GM19468 (cell line): ENCODE measurements at regions not wholly inside any gene's neighbourhood (a gene's known extent, or its start where the extent isn't known, plus 50 kb on each side); places are given as distances from the start of the nearest gene placed in this dataset.

ENCODE experiments used
- ATAC-seq: cut with Tn5 transposase; IDR thresholded peaks from one replicate; pipeline ENCODE4 v1.9.1; 2021; ENCODE audit warnings: mild to moderate bottlenecking, moderate library complexity, moderate number of reproducible peaks; ENCODE audit not compliant: unreplicated experiment; ENCODE audit errors: extremely low read depth

DNA sequence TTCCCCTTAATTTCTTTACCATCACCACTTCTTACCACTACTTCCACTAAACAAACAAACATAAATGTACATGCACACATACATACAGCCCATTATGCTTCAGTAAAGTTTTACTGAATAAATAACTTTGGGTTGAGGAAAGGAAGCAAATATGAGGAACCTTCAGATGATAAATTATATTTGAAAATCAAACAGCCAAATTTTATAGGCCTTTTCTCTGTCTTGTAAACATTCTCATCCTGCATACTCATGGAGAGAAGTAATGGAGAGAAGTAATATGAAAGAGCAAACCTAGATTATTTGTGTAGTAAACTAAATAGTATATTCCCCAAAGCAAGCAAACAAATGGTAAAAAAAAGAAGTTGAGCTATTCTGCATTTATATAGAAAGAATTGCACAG lies 658.3 kb upstream of the RORB start:
- ATAC-seq: no peak

DNA sequence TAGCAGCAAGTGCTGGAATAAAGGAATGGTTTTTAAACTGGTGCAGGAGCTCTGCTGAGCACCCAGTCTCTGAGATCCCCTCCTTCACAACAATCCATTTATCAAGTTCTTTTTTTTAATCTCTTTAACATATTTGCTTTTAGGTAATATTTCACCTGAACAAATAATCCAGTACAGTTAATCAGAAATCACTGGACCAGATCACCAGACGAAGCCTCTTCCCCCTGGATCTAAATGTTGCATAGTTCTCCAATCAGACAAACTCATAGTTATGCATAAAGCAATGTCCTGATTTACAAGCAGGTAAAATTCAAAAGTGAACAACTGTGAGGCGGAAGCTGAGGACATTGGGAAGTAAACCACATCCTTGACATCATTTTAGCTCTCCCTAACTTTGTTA lies 657.7 kb upstream of the RORB start:
- ATAC-seq: no peak

DNA sequence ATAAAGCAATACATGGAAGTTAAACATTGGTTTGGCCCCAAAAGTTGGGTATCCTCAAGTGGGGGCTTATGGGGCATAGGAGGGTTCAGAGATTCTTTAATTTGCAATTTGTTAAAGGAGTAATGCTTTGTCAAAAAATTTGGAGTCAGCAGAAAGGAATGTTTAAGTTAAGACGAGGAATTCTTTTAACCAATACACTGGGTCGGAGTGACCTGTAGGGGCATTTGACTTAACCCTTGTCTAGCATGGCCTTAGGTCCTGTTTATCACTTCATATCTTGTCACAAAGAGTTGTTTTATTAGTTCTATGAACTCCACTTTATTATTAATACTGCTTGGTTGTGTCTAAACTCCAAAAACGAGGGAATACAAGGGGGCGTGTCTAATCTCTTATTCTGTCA lies 656.1 kb upstream of the RORB start:
- ATAC-seq: no peak

DNA sequence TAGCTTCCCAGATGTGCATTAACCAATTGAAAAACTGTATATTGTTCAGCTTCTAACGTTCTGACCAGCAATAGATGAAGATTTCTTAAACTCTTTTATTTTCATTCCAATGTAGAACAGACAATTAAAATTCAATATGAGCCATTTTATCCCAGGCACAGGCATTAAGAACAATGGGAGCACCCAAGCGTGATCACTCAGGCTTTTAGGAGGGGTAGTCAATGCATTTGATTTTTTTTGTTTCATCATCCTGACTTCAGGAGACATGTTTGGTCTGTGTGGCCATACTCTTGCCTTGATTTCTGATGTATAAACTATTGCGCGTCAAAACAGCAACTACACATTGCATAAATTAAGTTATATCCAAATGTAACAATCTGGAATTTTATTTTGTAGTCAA lies 653.0 kb upstream of the RORB start:
- no peak for ATAC-seq

DNA sequence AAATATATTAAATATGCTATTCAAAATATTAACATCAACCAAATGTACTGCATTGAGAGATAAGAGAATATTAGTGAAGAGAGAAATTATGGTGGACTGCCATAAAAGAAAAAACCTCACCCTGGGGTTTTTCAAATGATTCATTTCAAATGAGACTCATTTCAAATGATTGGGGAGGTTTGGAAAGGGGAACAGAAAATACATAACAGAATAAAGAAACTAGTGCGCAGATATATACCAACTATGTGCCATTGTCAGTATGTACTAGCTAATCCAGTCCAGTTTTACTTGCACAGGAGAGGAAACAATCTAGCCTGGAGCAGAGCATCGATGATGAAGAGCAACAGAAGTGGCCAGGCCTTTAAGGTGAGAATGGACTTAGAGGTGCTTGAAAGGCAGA lies 651.6 kb upstream of the RORB start:
- ATAC-seq: peak; percentile 68

DNA sequence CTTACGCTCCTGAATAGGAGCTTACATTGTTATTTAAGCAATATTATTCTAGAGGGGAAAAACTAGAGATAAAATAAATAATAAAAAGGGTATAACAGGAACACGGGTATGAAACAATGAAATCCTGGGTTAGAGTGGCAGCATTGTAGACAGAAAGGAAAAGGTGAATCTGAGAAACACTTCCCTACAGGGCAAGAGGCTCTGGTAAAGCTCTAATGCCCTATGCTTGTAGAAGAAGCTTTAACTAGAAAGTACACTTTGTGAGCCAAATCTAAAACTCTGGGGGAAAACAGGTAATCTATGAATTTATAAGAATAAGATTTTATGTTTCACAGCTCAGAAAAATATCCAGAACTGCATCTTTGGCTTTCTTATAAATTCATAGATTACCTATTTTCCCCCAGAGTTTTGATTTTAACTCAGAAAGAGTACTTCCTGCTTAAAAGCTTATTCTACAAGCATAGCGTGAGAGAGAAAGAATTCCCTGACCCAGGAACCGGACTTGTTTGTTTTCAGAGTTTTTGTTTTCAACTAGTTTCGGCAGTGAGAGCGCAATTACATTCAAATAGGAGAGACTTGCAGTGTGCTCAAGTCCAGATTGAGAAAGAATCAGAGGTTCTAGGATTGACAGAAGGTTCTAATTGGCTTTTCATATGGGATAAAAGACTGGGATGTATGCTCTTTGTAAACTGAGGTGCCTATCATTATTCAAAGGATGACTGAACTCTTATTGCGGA lies 651.0 kb upstream of the RORB start:
- no peak for ATAC-seq

DNA sequence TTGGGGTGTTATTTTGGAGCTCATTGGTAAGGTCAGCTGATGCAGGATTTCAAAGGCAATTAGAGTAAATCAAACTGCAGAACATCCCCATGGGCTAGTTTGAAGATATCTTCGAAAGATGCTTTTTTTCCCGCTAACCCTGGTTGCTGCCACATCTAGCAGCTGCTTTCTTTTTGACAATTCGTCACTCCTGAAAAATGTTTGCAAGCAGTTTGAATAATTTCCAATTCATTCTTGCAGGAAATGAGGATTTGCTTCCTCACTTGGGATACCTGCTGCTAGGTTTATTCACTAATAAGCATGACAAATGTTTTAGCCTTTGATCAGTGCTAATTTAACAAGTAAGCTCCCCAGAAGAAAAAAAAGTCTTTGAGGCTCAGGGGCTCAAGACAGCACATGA lies 649.6 kb upstream of the RORB start:
- no peak for ATAC-seq

DNA sequence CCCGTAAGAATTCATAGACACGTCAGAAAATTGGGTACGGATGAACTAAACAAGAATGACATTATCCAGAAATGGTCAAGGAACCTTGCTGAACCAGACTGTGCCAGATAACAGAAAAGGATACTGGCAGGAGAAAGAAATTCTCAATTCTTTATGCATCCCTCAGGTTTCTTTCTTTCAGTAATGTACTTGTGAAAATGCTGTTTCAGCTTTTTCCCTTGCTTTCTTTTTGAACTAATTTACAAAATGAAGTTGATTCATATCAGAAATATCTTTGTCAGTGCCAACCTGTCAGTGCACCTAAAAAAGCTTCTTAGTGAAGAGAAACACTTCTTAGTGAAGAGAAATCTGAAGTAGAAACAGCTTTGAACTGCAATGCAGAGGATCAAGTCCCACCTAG lies 643.6 kb upstream of the RORB start:
- ATAC-seq: no peak

DNA sequence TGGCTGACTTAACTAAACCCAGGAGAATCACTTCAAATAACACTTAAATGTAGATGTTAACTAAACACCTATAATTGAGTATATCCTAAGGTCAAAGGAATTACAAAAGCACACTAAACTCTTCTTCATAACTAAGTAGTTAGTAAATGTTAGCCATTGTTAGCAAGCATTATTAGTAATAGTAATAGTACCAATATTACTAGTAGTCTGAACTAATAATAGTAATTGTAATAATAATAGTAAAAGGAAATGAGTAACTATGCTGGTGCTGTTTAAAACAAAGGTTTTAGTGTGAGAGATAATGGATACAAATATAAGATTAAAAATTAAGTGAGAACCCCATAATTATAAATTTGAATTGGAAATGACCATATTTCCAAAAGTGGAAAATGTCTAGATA lies 641.9 kb upstream of the RORB start:
- ATAC-seq: no peak

DNA sequence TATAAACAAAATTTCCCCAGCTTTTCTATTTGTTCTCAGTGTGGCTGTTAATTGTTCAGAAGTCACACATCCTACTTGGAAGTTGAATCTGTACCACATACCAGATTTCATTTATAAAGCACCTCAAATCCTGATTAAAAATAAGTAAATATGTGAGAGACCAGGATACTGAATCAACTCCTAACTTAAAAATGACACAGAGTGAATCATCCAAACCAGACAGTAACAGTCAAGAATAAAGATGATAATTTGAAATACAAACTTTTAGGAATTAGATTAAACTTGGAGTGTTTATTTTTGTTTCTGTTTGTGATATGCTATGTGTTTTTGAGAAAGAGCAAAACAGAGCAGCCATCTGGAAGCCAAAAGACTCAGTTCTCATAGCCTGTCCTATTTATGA lies 633.2 kb upstream of the RORB start:
- no peak for ATAC-seq

DNA sequence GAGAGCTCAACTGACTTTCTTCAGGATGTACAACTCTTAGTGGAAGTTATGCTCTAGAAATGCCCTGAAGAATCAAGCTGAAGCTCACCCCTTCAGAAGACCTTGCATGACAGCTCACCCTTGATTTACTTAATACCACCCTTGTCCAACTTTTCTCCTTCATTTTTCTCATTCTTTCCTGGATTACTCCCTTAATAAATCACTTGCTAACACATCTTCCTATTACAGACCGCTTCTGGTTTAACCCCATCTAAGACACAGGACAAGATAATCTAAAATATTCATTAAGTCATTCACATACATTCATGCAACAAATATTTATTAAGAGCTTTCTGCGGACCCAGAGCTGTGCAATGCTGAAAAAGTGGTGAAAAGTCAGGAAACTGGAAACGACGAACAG lies 630.7 kb upstream of the RORB start:
- no peak for ATAC-seq

DNA sequence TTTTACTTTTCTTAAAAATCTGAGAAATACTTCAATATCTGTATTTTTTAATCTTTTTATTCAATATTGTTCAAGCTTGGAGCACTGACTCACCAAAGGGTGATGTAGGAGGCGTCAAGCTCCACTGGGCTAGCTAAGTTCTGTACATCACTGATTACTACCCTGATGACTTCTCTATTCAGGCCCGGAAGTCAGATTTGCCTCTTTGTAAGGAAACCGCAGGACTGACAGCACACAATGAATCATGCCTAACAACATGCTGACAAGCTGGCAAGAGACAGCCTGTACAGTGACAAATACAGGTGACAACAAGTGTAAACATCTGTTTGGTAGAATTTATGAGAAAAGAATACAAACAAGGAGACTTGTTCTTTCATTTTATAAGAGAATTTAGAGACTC lies 627.9 kb upstream of the RORB start:
- ATAC-seq: peak; percentile 68

DNA sequence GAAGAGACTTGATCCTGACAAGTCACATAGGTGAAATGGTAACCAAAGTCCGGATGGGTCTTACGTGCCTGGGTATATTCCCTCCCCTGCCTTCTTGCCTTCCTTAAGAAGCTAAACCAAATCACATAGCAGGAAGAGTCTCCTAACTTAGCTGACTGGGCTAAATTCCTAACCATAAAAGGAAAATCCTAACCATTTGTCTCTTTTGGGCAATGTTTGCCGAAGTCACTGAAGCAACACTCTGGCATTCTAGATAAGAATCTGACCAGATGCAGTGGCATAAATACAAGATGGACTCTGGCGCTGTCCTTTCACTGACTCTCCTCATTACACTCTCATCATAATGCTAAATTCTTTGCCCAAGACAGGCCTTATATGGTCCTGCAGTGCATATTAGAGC lies 625.5 kb upstream of the RORB start:
- no peak for ATAC-seq

DNA sequence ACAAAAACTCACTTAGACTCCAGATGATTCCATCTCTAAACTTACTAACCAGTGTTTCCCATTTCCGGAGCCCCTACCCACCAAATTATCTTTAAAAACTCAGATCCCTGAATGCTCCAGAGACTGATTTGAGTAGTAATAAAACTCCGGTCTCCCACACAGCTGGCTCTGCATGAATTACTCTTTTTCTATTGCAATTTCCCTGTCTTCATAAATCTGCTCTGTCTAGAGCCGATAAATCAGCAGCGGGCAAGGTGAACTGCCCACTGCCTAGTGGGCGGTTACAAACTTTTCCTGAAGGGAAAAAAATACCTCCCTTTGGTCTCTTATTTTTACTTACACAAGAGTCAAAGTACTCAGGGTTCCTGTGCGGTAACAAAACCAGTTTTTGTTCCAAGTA lies 624.4 kb upstream of the RORB start:
- ATAC-seq: no peak

DNA sequence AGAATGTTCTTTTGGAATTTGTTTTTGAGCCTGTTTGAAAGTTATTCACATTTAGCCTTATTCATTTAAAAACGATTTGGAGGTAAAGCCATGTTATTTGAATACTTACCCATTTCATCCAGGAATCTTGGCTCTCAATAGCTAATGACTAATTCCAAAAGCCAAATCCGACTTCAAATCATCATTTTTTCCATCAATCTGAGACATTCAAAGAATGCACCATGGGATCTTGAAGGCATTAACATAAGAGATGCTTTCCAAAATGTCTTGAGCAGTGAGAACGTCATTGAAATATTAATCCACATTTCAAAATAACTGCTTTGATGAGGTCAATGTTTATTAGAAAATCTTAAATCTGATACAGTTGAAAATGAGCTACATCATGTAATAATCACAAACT lies 617.0 kb upstream of the RORB start:
- ATAC-seq: no peak

DNA sequence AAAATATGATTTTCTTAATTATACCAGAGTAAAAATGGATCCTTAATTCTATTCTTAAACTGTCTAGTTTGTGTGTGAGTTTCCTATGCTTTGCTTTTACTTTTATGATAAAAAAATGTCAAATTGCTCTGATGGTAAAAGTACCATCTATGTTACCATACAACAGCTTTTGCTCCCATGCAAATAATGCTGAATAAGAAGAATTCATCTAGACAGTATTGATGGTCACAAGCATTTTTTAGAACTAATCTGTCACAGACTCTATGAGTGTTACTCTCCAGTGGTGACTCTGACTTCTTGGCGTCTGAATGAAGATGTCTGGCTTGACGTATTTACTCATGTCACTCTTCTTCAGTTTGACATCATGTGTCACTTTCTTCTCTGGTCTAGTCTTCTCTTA lies 608.1 kb upstream of the RORB start:
- no peak for ATAC-seq

DNA sequence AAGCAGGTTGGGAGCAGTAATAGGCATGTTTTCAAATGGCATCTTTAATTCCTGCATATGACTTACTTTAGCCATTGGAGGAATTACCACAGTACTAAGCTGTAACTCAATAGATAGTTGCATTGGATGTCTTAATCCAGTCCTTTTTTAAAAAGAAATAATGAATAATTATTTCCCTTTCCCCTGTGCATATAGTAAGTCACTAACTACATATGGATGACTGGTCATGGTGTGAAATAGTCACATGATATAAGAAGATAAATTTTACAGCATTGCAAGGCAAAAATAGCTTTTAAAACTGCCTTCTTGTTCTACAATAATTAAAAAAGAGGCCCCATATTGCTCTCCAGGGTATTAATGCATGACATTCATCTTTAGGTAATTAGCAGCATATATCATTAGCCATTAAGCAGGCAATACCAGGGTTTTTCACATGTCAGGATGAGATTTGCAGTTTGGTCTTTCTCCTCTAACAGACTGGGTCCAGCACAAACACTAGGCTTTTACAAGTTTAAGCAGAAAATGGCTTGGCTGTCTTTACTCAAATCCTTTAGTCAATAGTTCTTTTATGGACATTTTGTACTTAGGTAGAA lies 606.4 kb upstream of the RORB start:
- ATAC-seq: no peak

DNA sequence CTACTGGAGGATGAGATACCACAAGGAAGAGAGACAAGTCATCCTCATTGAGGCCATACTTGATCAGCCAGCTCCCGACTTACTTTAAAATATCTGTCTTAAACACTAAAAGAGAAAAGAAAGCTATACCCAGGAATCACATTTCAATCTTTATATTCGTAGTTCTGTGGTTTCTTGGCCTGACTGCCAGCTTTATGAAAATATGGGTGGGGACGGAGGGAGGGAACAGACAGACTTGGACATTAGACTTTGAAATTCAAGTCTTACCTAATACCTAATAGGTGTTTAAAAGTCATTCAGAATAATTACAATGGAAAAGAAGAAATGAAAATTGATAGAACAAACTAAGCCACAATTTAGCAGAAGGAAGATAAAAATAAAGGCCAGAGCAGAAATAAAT lies 604.8 kb upstream of the RORB start:
- no peak for ATAC-seq

DNA sequence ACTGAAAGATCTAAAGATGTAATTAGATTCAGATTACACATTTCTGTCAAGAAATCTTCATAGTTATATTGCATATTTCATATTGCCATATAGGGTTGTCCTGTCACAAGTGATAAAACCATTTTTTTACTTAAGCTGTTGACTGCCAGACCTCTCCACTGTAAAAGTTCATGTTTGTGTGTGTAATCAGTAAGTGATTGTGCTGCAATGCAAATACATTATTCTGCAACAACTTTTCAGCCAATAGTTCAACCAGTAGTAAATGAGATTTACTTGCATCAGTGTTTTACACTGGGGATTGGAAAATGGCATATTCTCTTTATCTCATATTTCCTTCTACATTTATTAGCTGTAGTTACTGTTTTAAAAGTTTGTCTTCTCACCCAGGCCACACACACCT lies 603.9 kb upstream of the RORB start:
- ATAC-seq: no peak

DNA sequence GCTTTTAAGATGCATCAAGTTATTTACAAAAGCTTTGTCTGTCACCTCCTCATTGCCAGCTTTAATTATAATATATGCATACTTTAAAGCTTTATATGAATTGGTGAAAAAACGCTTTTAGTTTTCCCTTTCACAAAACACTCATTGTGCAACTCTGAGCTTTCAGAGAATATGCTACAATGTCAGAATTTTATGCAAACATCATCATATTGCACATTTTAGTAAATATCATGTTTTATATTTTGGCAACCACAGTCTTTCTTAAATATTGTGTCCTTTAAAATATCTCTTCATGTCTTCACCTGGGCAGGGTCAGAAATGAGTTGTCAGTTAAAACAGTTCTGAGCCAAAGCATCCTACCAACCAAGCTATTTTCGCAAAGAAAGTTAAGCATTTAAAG lies 601.1 kb upstream of the RORB start:
- ATAC-seq: no peak

DNA sequence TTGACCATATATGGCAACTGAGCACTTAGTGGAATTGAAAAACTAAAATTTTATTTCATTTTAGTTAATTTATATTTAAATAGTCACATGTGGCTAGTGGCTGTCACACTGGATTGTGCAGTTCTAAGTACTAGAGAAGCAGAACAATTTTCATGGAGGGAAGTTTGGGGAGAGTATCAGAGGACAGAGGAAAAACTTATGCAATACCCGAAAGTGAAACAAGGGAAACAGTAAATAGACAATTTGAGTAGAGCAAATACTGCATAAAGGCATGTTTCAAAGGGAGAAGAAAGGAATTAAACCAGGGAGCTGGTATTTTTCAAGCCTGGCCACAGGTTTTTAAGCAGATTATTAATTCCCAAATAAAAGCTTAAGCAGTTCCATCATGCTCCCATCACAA lies 590.5 kb upstream of the RORB start:
- no peak for ATAC-seq

DNA sequence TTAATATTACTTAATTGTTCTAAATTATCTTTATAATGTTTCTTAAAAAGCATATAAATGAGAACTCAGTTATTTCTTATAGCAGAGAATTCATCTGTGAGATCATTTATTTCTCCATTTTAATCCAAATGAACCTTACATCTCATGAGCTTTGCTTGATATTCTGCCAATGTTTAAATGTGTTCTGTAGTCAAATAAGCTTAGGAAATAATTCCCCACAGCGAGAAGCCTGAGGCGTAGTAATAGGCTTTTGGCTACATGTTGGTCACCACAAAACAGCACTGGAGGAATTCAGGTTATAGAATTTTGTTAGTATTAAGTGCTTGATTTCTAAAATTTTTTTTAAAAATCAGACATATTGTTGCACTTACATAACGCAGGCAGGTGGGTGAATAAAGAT lies 585.3 kb upstream of the RORB start:
- ATAC-seq: no peak
